Right ventricle myocardium superior (tissue), 1 donor: ENCODE measurements at regions not wholly inside any gene's neighbourhood (a gene's known extent, or its start where the extent isn't known, plus 50 kb on each side); places are given as distances from the start of the nearest gene placed in this dataset.
A peak's percentile ranks its signal among the peaks of the same experiment; 100 is the strongest.

Experiments used
- ATAC-seq: fragments of 200-7000 bp; cut with Tn5 transposase; one replicate; pipeline ENCODE4 v1.9.1; 2020; ENCODE audit warnings: mild to moderate bottlenecking; ENCODE audit not compliant: poor library complexity
- DNase-seq: peaks from one replicate; pipeline ENCODE4 v3.0.0-alpha.2; 2020
- intact Hi-C: fragments of 100-400 bp; cut with DNase I; formaldehyde crosslinking; loops from one replicate; pipeline ENCODE4 v1.11.2; 2022
- donor health status: DM: no; HTN: yes; CAD: no; lungs with severe emphysema.

- DNase-seq, result no peak
- intact Hi-C loops, result no loop called here
- no peak for ATAC-seq
These were observed 355.8 kb upstream of the HTR2A start for GRCh38 chr13:47252627-47253026.

- DNase-seq (no peak), ATAC-seq (no peak)
- intact Hi-C loops, result no loop called here
These were observed 354.9 kb upstream of the HTR2A start for GRCh38 chr13:47251771-47252170.

- no peak for DNase-seq
- no peak for ATAC-seq
- intact Hi-C loops, result no loop called here
These were observed 353.3 kb upstream of the HTR2A start for GRCh38 chr13:47250146-47250545.

GRCh38 chr13:47249266-47249665 lies 352.4 kb upstream of the HTR2A start:
- DNase-seq, result no peak
- no peak for ATAC-seq
- intact Hi-C loops, result no loop called here

- DNase-seq, result peak; percentile 33
- intact Hi-C loops, result no loop called here
- ATAC-seq, result no peak
These were observed 344.6 kb upstream of the HTR2A start for GRCh38 chr13:47241446-47241845.

- no peak for ATAC-seq
- intact Hi-C loops, result no loop called here
- no peak for DNase-seq
These were observed 342.2 kb upstream of the HTR2A start for GRCh38 chr13:47239025-47239424.

- ATAC-seq (no peak), DNase-seq (no peak)
- intact Hi-C loops, result no loop called here
These were observed 340.7 kb upstream of the HTR2A start for GRCh38 chr13:47237571-47237970.

GRCh38 chr13:47233734-47234133 lies 336.9 kb upstream of the HTR2A start:
- DNase-seq (peak; percentile 34), ATAC-seq (no peak)
- intact Hi-C loops, result no loop called here

- intact Hi-C loops, result no loop called here
- DNase-seq (no peak), ATAC-seq (no peak)
These were observed 335.7 kb upstream of the HTR2A start for GRCh38 chr13:47232516-47232915.

- no peak for ATAC-seq
- intact Hi-C loops, result no loop called here
- DNase-seq, result no peak
These were observed 333.3 kb upstream of the HTR2A start for GRCh38 chr13:47230155-47230554.

GRCh38 chr13:47226516-47226915 lies 329.7 kb upstream of the HTR2A start:
- DNase-seq (no peak), ATAC-seq (no peak)
- intact Hi-C loops, result no loop called here

- intact Hi-C loops, result no loop called here
- DNase-seq (no peak), ATAC-seq (no peak)
These were observed 323.7 kb upstream of the HTR2A start for GRCh38 chr13:47220453-47221140.

- ATAC-seq (no peak), DNase-seq (no peak)
- intact Hi-C loops, result no loop called here
These were observed 321.8 kb upstream of the HTR2A start for GRCh38 chr13:47218611-47219010.

- ATAC-seq, result no peak
- no peak for DNase-seq
- intact Hi-C loops, result no loop called here
These were observed 319.4 kb upstream of the HTR2A start for GRCh38 chr13:47216176-47216822.

GRCh38 chr13:47215736-47216135 lies 318.9 kb upstream of the HTR2A start:
- intact Hi-C loops, result no loop called here
- DNase-seq (no peak), ATAC-seq (no peak)

- no peak for ATAC-seq
- intact Hi-C loops, result no loop called here
- DNase-seq, result no peak
These were observed 316.2 kb upstream of the HTR2A start for GRCh38 chr13:47213047-47213446.

- ATAC-seq (no peak), DNase-seq (no peak)
- intact Hi-C loops, result no loop called here
These were observed 314.3 kb upstream of the HTR2A start for GRCh38 chr13:47211106-47211505.

GRCh38 chr13:47206111-47206510 lies 309.3 kb upstream of the HTR2A start:
- ATAC-seq (no peak), DNase-seq (no peak)
- intact Hi-C loops, result no loop called here

GRCh38 chr13:47190696-47191305 lies 293.9 kb upstream of the HTR2A start:
- DNase-seq, result no peak
- no peak for ATAC-seq
- intact Hi-C loops, result no loop called here

- intact Hi-C loops, result no loop called here
- DNase-seq (no peak), ATAC-seq (no peak)
These were observed 291.9 kb upstream of the HTR2A start for GRCh38 chr13:47188802-47189201.
